ENCODE measurements at regions not wholly inside any gene's neighbourhood (a gene's known extent, or its start where the extent isn't known, plus 50 kb on each side); places are given as distances from the start of the nearest gene placed in this dataset.

DNA sequence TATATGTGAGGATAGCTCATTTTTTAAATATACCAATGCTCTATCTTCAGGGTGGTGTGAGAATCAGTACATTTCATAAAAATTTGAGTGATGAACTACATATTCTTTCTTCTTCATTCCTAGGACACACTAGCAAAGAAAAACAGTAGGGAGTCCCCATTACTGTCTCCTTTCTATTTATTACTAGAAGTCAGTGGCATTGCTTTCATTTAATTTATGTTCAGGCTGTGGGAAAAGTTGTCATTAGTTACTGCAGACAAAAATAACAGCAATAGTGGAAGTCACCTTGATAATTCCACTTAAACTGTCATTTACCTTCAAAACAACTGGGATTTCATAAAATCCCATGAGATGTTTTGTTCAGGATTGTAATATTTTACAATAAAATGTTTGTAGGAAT is 446.4 kb downstream of the GBE1 start:
- no peak for TF ChIP-seq CTCF (IDR thresholded peaks at IDR 0.05)
- TF ChIP-seq EP300 (IDR thresholded peaks at IDR 0.05): no peak

Measured in tibial nerve (tissue), 4 donors.